B cell (primary cell): ENCODE measurements at regions not wholly inside any gene's neighbourhood (a gene's known extent, or its start where the extent isn't known, plus 50 kb on each side); places are given as distances from the start of the nearest gene placed in this dataset.
A peak's percentile ranks its signal among the peaks of the same experiment; 100 is the strongest.

Source experiments
- ATAC-seq: fragments of 200-7000 bp; cut with Tn5 transposase; one replicate; pipeline ENCODE4 v1.10.0; 2021; ENCODE audit warnings: low read depth, mild to moderate bottlenecking, moderate number of reproducible peaks, moderate library complexity
- CTCF ChIA-PET: fragments of 350-600 bp; sonication (Branson Sonifier 250); formaldehyde crosslinking; loops from one replicate; lab custom pipeline; 2021; ENCODE audit warnings: antibody characterized with exemption, inconsistent platforms; lab: Charles Lee
- POLR2A ChIA-PET: fragments of 350-600 bp; sonication (Branson Sonifier 250); formaldehyde crosslinking; loops from one replicate; lab custom pipeline; 2021; ENCODE audit warnings: antibody characterized with exemption; lab: Charles Lee
- DNase-seq: peaks from one replicate; pipeline ENCODE4 v3.0.0; 2013
- H2AFZ ChIP-seq: 2 replicates; pipeline ENCODE4 v1.6.1; 2012; ENCODE audit warnings: mild to moderate bottlenecking, low read depth, low read length; ENCODE audit not compliant: insufficient read depth, poor library complexity, severe bottlenecking
- H3K27ac ChIP-seq, 2 donors: 1 replicate in 1 of 2; 2 replicates in 1 of 2; pipeline ENCODE4 v1.5.1; 2012 to 2013; ENCODE audit warnings: low read length in 2 of 2, mild to moderate bottlenecking in 2 of 2, moderate library complexity in 1 of 2
- H3K27me3 ChIP-seq, 4 experiments: fragments of 200-600 bp in 1 of 4; sonication (generic) in 1 of 4; replicated peaks in 1 of 4; 1 replicate in 2 of 4; 2 replicates in 2 of 4; pipeline versions ENCODE4 v1.6.1 to v1.7.0; 2013 to 2016; ENCODE audit warnings: low read length in 3 of 4, mild to moderate bottlenecking in 2 of 4, mixed read lengths in 1 of 4, moderate library complexity in 1 of 4; ENCODE audit not compliant: insufficient read depth in 4 of 4, control insufficient read depth in 3 of 4; ENCODE audit errors: control extremely low read depth in 1 of 4
- H3K36me3 ChIP-seq, 2 experiments: replicated peaks in 1 of 2; 1 replicate in 1 of 2; 2 replicates in 1 of 2; pipeline versions ENCODE4 v1.6.1 to v1.7.1; 2013; ENCODE audit warnings: low read length in 1 of 2; ENCODE audit not compliant: insufficient read depth in 2 of 2, control insufficient read depth in 1 of 2; ENCODE audit errors: control extremely low read depth in 1 of 2, extremely low read depth in 1 of 2
- H3K4me1 ChIP-seq, 2 donors: fragments of 200-600 bp in 1 of 2; sonication (generic) in 1 of 2; 1 replicate in 1 of 2; 2 replicates in 1 of 2; pipeline versions ENCODE4 v1.5.1 to v1.6.1; 2013 to 2017; ENCODE audit warnings: low read length in 2 of 2; ENCODE audit not compliant: control insufficient read depth in 2 of 2, insufficient read depth in 2 of 2
- H3K4me2 ChIP-seq: replicated peaks from 2 replicates; pipeline ENCODE3; 2012; ENCODE audit warnings: mild to moderate bottlenecking, low read depth, low read length; ENCODE audit not compliant: poor library complexity, severe bottlenecking
- H3K4me3 ChIP-seq, 5 experiments: fragments of 200-600 bp in 1 of 5; sonication (generic) in 1 of 5; 1 replicate in 3 of 5; 2 replicates in 2 of 5; pipeline versions ENCODE4 v1.5.1 to v1.7.0; 2011 to 2016; ENCODE audit warnings: low read length in 4 of 5, mild to moderate bottlenecking in 4 of 5, low read depth in 2 of 5, control low read depth in 1 of 5, moderate library complexity in 1 of 5; ENCODE audit not compliant: insufficient read depth in 1 of 5; ENCODE audit errors: control extremely low read depth in 1 of 5, extremely low read depth in 1 of 5
- H3K79me2 ChIP-seq: fragments of 200-600 bp; sonication (generic); one replicate; pipeline ENCODE4 v1.6.0; 2016; ENCODE audit warnings: low read length; ENCODE audit not compliant: control insufficient read depth, insufficient read depth
- H3K9ac ChIP-seq: fragments of 200-600 bp; sonication (generic); 2 replicates; pipeline ENCODE4 v1.6.1; 2017; ENCODE audit warnings: mild to moderate bottlenecking, low read length, moderate library complexity
- H3K9me3 ChIP-seq, 3 donors: one replicate each; pipeline versions ENCODE4 v1.6.1 to v1.7.1; 2013; ENCODE audit warnings: low read length in 2 of 3; ENCODE audit not compliant: control insufficient read depth in 2 of 3, insufficient read depth in 1 of 3; ENCODE audit errors: control extremely low read depth in 1 of 3
- H4K20me1 ChIP-seq: 2 replicates; pipeline ENCODE4 v1.6.0; 2012; ENCODE audit warnings: mild to moderate bottlenecking, low read length; ENCODE audit not compliant: insufficient read depth, control insufficient read depth, poor library complexity, severe bottlenecking
- H3K27ac Mint-ChIP-seq: one replicate; pipeline ENCODE4 v1.8.0; 2021; ENCODE audit warnings: mixed read lengths
- H3K27me3 Mint-ChIP-seq: one replicate; pipeline ENCODE4 v1.8.0; 2021; ENCODE audit warnings: mixed read lengths
- H3K4me1 Mint-ChIP-seq: one replicate; pipeline ENCODE4 v1.8.0; 2021; ENCODE audit warnings: mixed read lengths
- H3K4me3 Mint-ChIP-seq: one replicate; pipeline ENCODE4 v1.8.0; 2021; ENCODE audit warnings: mixed read lengths
- H3K9me3 Mint-ChIP-seq: one replicate; pipeline ENCODE4 v1.8.0; 2022; ENCODE audit warnings: mixed read lengths; ENCODE audit not compliant: insufficient read depth
- CTCF ChIP-seq: fragments of 200-600 bp; IDR thresholded peaks from one replicate; pipeline ENCODE4 v1.8.0; 2022; ENCODE audit warnings: antibody characterized with exemption, mild to moderate bottlenecking
- EZH2 ChIP-seq: IDR thresholded peaks from 2 replicates; pipeline ENCODE4 v1.6.1; 2012; ENCODE audit warnings: borderline replicate concordance, low read depth, mild to moderate bottlenecking, moderate library complexity, low read length; ENCODE audit not compliant: insufficient read depth, poor library complexity, severe bottlenecking
- WGBS: methylation state at CpG from one replicate; pipeline ENCODE4 v1.1.5; 2013; ENCODE audit warnings: missing lambda C conversion rate; ENCODE audit not compliant: insufficient coverage; 5-methylcytosine and 5-hydroxymethylcytosine counted together
- intact Hi-C: fragments of 100-400 bp; cut with micrococcal nuclease; formaldehyde crosslinking; loops from one replicate; pipeline ENCODE4 v1.10.0; 2022

GRCh38 chr6:137401088-137401487 is 93.1 kb downstream of the OLIG3 start:
- H3K4me3 Mint-ChIP-seq, result no peak overlapping the region
- H3K4me2 ChIP-seq, result no peak overlapping the region
- intact Hi-C loops, result no loop called here
- H2AFZ ChIP-seq, result no peak overlapping the region
- H3K4me3 ChIP-seq, result no peak overlapping the region
- no peak for DNase-seq
- no peaks in the 10 kb centered on the region for H3K79me2 ChIP-seq
- H3K27me3 ChIP-seq, result no peaks in the 10 kb centered on the region
- WGBS, result 100% methylated on average over 3 of the region's 4 CpGs
- H3K27me3 Mint-ChIP-seq, result peaks cover 4% of the 10 kb centered on the region
- ChIA-PET POLR2A (no interaction called here), CTCF (interaction anchor here (1.4 to 1.6 kb wide), 2 partner anchors 15 to 87 kb away, joined by 3 to 4 read pairs; no protein-coding TSS in a partner anchor)
- H3K4me1 ChIP-seq, result peaks cover 5 to 8% of the 10 kb centered on the region in 2 donors
- ATAC-seq, result no peak
- H4K20me1 ChIP-seq, result no peaks in the 10 kb centered on the region
- H3K27ac Mint-ChIP-seq, result peak overlapping the region; percentile 1
- H3K36me3 ChIP-seq, result no peaks in the 10 kb centered on the region
- no peak overlapping the region for H3K27ac ChIP-seq
- no peaks in the 10 kb centered on the region for H3K9me3 ChIP-seq
- TF ChIP-seq CTCF (no peak), EZH2 (no peak)
- peaks cover 2% of the 10 kb centered on the region for H3K9me3 Mint-ChIP-seq
- peaks cover 6% of the 10 kb centered on the region for H3K4me1 Mint-ChIP-seq
- no peak overlapping the region for H3K9ac ChIP-seq

- Histone ChIP-seq H3K4me1 (no peaks in the 10 kb centered on the region), H3K9me3 (no peaks in the 10 kb centered on the region), H3K4me3 (no peak overlapping the region), H2AFZ (no peak overlapping the region), H3K4me2 (no peak overlapping the region), H3K27me3 (no peaks in the 10 kb centered on the region), H3K79me2 (no peaks in the 10 kb centered on the region), H3K27ac (no peak overlapping the region), H4K20me1 (no peaks in the 10 kb centered on the region), H3K36me3 (no peaks in the 10 kb centered on the region), H3K9ac (no peak overlapping the region)
- DNase-seq, result no peak
- 71% methylated on average over 4 of the region's 9 CpGs for WGBS
- no peak for ATAC-seq
- CTCF ChIA-PET, result interaction anchor here (0.6 kb wide), 1 partner anchor 246 kb away, joined by 3 read pairs; no protein-coding TSS in a partner anchor
- Mint-ChIP-seq H3K27me3 (peaks cover 4% of the 10 kb centered on the region), H3K4me1 (no peaks in the 10 kb centered on the region), H3K9me3 (peaks cover 2% of the 10 kb centered on the region), H3K4me3 (no peak overlapping the region), H3K27ac (no peak overlapping the region)
- TF ChIP-seq EZH2, result no peak
- TF ChIP-seq CTCF, result no peak
- POLR2A ChIA-PET, result no interaction called here
- intact Hi-C loops, result no loop called here
Measured at GRCh38 chr6:137399881-137400443, 94.2 kb downstream of the OLIG3 start.
